Activated CD8-positive, alpha-beta T cell treated with anti-CD3 and anti-CD28 coated beads for 36 hours (primary cell): ENCODE measurements at regions not wholly inside any gene's neighbourhood (a gene's known extent, or its start where the extent isn't known, plus 50 kb on each side); places are given as distances from the start of the nearest gene placed in this dataset.

ENCODE experiments used
- ATAC-seq: fragments of 200-7000 bp; cut with Tn5 transposase; one replicate; pipeline ENCODE4 v1.10.0; 2021; ENCODE audit warnings: mild to moderate bottlenecking, moderate library complexity
- CTCF ChIA-PET: fragments of 350-600 bp; sonication (Branson Sonifier 250); formaldehyde crosslinking; loops from one replicate; lab custom pipeline; 2021; ENCODE audit warnings: antibody characterized with exemption; lab: Charles Lee
- POLR2A ChIA-PET: fragments of 350-600 bp; sonication (Branson Sonifier 250); formaldehyde crosslinking; loops from one replicate; lab custom pipeline; 2021; ENCODE audit warnings: antibody characterized with exemption; lab: Charles Lee
- DNase-seq: peaks from one replicate; pipeline ENCODE4 v3.0.0-alpha.2; 2020
- H3K27ac Mint-ChIP-seq: one replicate; pipeline ENCODE4 v1.8.0; 2021; ENCODE audit warnings: mild to moderate bottlenecking, mixed read lengths
- H3K27me3 Mint-ChIP-seq: one replicate; pipeline ENCODE4 v1.8.0; 2021; ENCODE audit warnings: mixed read lengths
- H3K36me3 Mint-ChIP-seq: one replicate; pipeline ENCODE4 v1.8.0; 2021; ENCODE audit warnings: low read depth, mixed read lengths
- H3K4me1 Mint-ChIP-seq: one replicate; pipeline ENCODE4 v1.8.0; 2021; ENCODE audit warnings: low read depth, mixed read lengths
- H3K4me3 Mint-ChIP-seq: one replicate; pipeline ENCODE4 v1.8.0; 2021; ENCODE audit warnings: mild to moderate bottlenecking, moderate library complexity, mixed read lengths
- H3K9me3 Mint-ChIP-seq: one replicate; pipeline ENCODE4 v1.8.0; 2021; ENCODE audit warnings: mixed read lengths
- intact Hi-C: fragments of 100-400 bp; cut with micrococcal nuclease; formaldehyde crosslinking; loops from one replicate; pipeline ENCODE4 v1.10.0; 2022
- TF ChIP-seq, protein P1 (sequence below): fragments of 200-600 bp; IDR thresholded peaks from one replicate; pipeline ENCODE4 v1.8.0; 2022; ENCODE audit warnings: antibody characterized with exemption, mild to moderate bottlenecking

DNA sequence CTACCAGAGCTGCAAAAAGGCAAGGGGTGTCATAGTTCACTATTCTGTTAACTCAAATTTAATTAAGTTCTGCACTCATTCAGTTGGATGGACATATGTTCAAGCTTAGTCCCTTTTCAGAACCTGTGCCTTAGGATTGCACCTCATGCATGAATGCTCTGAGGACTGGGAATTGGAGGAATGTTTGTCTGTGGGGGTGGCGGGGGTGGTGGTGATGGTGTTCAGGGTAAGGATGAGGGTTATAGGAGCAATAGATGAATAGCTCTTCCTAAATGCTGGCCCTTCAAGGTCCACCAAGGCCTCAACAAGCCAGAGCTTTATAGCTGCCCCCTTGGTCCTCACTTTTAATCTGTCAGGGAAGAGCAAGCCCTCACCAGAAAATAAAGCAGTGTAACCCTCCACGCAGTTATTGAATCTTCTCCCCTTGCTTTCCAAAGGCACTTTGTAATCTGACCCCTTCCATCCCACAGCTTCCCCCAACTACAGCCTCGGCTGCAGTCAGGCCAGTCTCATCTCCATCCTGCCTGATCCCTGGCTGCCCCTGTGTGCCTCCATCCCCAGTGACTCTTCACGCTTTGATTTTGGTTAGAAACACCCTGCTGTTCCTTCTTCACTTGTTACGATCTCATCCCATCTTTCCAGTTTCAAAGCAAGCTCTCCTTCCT lies 221.6 kb upstream of the LMCD1 start:
- POLR2A ChIA-PET = no interaction called here
- no peaks in the 10 kb centered on the region for H3K36me3 Mint-ChIP-seq

DNA sequence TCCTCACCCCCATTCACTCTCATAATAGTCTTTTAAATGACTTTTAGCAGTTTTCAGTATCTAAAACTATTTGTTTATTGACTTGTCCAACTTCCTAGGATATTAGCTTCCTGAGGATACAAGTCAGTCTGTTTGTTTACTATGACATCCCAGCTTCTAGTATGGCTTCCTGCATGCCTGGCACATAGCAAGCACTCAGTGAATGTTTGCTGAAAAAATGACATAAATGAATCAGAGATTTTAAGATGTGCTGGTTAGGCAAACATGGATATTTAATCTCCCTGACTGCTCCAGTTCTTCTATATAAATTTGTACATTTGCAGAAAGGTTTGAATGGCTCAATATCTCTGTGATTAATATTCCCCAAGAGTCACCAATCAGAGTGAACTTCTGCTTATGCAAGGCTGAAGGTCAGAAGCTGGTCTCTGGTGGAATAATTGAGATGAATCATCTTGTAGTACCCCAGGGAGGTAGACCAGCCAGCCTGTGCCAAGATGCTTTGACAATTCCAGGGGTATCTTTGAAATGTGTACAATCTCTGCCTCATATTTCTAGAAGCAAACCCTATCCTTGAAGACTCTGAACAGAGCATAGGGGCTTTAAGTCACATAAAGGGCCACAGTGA lies 219.0 kb upstream of the LMCD1 start:
- TF ChIP-seq, protein P1, sequence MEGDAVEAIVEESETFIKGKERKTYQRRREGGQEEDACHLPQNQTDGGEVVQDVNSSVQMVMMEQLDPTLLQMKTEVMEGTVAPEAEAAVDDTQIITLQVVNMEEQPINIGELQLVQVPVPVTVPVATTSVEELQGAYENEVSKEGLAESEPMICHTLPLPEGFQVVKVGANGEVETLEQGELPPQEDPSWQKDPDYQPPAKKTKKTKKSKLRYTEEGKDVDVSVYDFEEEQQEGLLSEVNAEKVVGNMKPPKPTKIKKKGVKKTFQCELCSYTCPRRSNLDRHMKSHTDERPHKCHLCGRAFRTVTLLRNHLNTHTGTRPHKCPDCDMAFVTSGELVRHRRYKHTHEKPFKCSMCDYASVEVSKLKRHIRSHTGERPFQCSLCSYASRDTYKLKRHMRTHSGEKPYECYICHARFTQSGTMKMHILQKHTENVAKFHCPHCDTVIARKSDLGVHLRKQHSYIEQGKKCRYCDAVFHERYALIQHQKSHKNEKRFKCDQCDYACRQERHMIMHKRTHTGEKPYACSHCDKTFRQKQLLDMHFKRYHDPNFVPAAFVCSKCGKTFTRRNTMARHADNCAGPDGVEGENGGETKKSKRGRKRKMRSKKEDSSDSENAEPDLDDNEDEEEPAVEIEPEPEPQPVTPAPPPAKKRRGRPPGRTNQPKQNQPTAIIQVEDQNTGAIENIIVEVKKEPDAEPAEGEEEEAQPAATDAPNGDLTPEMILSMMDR = no peak
- POLR2A ChIA-PET = no interaction called here

More for the DNA sequence above, 221.6 kb upstream of the LMCD1 start:
- no peaks in the 10 kb centered on the region for H3K27me3 Mint-ChIP-seq
- no peak overlapping the region for H3K4me3 Mint-ChIP-seq
- intact Hi-C loops = no loop called here
- ATAC-seq (no peak), DNase-seq (no peak)
- H3K9me3 Mint-ChIP-seq = no peaks in the 10 kb centered on the region
- no peak overlapping the region for H3K27ac Mint-ChIP-seq
- H3K4me1 Mint-ChIP-seq = no peaks in the 10 kb centered on the region
- CTCF ChIA-PET = interaction anchor here (1.4 kb wide), 1 partner anchor 22 kb away, joined by 4 read pairs; no protein-coding TSS in a partner anchor
- TF ChIP-seq, protein P1 = no peak

DNA sequence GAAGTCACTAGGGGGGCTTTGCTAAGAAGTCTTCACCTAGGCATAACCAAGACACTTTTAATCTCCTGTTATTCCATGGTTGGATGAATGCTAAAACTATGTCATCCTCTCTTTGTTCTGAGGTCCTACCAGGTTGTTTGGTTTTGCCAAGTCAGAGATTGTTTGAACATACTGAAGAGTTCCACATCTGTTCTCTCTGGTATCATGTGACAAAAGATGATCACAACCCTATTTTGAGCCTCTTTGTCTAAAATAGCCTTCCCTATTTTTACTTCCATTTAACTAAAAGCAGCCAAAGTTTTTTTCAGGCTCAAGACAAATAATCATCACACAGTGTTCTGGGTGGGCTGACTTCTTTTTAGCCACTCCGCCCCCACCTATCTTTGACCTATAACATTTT lies 218.4 kb upstream of the LMCD1 start:
- no peak for ATAC-seq

More for the DNA sequence above, 219.0 kb upstream of the LMCD1 start:
- H3K4me3 Mint-ChIP-seq = no peak overlapping the region
- H3K27ac Mint-ChIP-seq = no peak overlapping the region
- DNase-seq (no peak), ATAC-seq (no peak)
- intact Hi-C loops = no loop called here
- no peaks in the 10 kb centered on the region for H3K9me3 Mint-ChIP-seq
- H3K36me3 Mint-ChIP-seq = no peaks in the 10 kb centered on the region
- no peaks in the 10 kb centered on the region for H3K4me1 Mint-ChIP-seq
- H3K27me3 Mint-ChIP-seq = no peaks in the 10 kb centered on the region
- CTCF ChIA-PET = interaction anchor here (0.8 to 1.7 kb wide), 4 partner anchors 19 to 135 kb away, joined by 3 to 6 read pairs (median 4); no protein-coding TSS in a partner anchor

DNA sequence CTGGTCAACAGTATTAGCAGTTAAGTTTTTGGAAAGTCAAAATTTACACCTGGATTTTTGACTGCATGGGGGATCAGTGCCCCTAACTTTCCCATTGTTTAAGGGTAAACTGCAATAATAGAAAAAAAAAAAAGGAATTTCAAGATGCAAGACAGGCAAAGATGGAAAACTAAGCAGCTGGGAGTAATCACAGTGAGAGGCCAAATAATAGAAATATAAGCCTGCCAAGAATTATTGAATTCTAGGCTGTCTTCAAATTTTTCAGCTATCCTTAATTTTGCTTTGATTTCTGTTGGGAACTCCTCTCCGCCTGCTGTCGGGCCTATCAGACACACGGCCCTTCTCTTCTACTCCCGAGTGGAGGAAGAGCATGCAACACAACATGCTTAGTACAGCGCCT lies 215.5 kb upstream of the LMCD1 start:
- Mint-ChIP-seq H3K36me3 (no peaks in the 10 kb centered on the region), H3K4me1 (no peaks in the 10 kb centered on the region), H3K4me3 (no peak overlapping the region), H3K27ac (no peak overlapping the region), H3K27me3 (no peaks in the 10 kb centered on the region), H3K9me3 (no peaks in the 10 kb centered on the region)
- ChIA-PET CTCF (interaction anchor here (1.9 kb wide), 1 partner anchor 16 kb away, joined by 7 read pairs; no protein-coding TSS in a partner anchor), POLR2A (interaction anchor here (0.6 kb wide), 1 partner anchor 387 kb away, joined by 4 read pairs; no protein-coding TSS in a partner anchor)
- intact Hi-C loops = no loop called here
- TF ChIP-seq, protein P1 = no peak
- no peak for DNase-seq
- no peak for ATAC-seq

More for the DNA sequence above, 218.4 kb upstream of the LMCD1 start:
- Mint-ChIP-seq H3K4me1 (no peaks in the 10 kb centered on the region), H3K4me3 (no peak overlapping the region), H3K27me3 (no peaks in the 10 kb centered on the region), H3K36me3 (no peaks in the 10 kb centered on the region), H3K9me3 (no peaks in the 10 kb centered on the region), H3K27ac (no peak overlapping the region)
- TF ChIP-seq, protein P1 = no peak
- no peak for DNase-seq
- intact Hi-C loops = no loop called here
- CTCF ChIA-PET = interaction anchor here (1.7 kb wide), 1 partner anchor 18 kb away, joined by 6 read pairs; no protein-coding TSS in a partner anchor
- POLR2A ChIA-PET = no interaction called here

DNA sequence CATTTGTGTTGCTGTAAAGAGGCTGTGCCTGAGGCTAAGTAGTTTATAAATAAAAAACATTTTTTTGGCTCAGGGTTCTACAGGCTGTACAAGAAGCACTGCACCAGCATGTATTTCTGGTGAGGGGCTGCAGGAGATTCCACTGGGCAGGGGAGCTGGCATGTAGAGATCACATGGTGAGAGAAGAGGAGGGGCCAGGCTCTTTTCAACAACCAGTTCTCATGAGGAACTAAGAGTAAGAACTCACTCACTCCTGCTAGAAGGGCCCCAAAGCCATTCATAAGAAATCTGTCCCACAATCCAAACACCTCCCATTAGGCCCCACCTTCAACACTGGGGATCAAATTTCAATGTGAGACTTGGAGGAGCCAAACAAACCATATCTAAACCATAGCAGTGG lies 214.9 kb upstream of the LMCD1 start:
- Mint-ChIP-seq H3K36me3 (no peaks in the 10 kb centered on the region), H3K27ac (no peak overlapping the region), H3K27me3 (no peaks in the 10 kb centered on the region), H3K9me3 (no peaks in the 10 kb centered on the region), H3K4me3 (no peak overlapping the region), H3K4me1 (no peaks in the 10 kb centered on the region)
- CTCF ChIA-PET = interaction anchor here (1.9 kb wide), 1 partner anchor 16 kb away, joined by 7 read pairs; no protein-coding TSS in a partner anchor
- POLR2A ChIA-PET = interaction anchor here (0.6 kb wide), 1 partner anchor 387 kb away, joined by 4 read pairs; no protein-coding TSS in a partner anchor
- intact Hi-C loops = no loop called here
- TF ChIP-seq, protein P1 = no peak
- no peak for ATAC-seq
- DNase-seq = no peak
